ENCODE measurements at regions not wholly inside any gene's neighbourhood (a gene's known extent, or its start where the extent isn't known, plus 50 kb on each side); places are given as distances from the start of the nearest gene placed in this dataset.

- H3K36me3 Mint-ChIP-seq: no peaks in the 10 kb centered on the region
- H3K4me1 Mint-ChIP-seq: peaks cover 0 to 3% of the 10 kb centered on the region in 2 donors
- H3K27me3 Mint-ChIP-seq (ENCODE audit: low read depth in 3 of 3): peaks cover 2 to 12% (median 12%) of the 10 kb centered on the region in 3 donors
- H3K27ac Mint-ChIP-seq: no peak overlapping the region
- DNase-seq: no peak
- peaks cover 0 to 5% (median 0%) of the 10 kb centered on the region in 6 donors for H3K9me3 Mint-ChIP-seq
- H3K4me3 Mint-ChIP-seq: no peak overlapping the region
Measured at GRCh38 chr5:112630246-112631009, 107.3 kb upstream of the APC start.

- Mint-ChIP-seq H3K27me3 (ENCODE audit: low read depth in 3 of 3) (peaks cover 2 to 12% (median 4%) of the 10 kb centered on the region in 3 donors), H3K9me3 (peaks cover 0 to 5% (median 0%) of the 10 kb centered on the region in 6 donors), H3K4me3 (no peak overlapping the region), H3K36me3 (no peaks in the 10 kb centered on the region), H3K4me1 (peaks cover 0 to 3% of the 10 kb centered on the region in 2 donors), H3K27ac (peak overlapping the region in 1 of 6 donors; percentile 86)
- no peak for DNase-seq
Measured at GRCh38 chr5:112634166-112634565, 103.5 kb upstream of the APC start.

- peak overlapping the region in 3 of 6 donors; percentile 34 to 86 (median 60) for H3K27ac Mint-ChIP-seq
- peak overlapping the region in 2 of 5 donors; percentile 19 to 54 for H3K4me3 Mint-ChIP-seq
- H3K36me3 Mint-ChIP-seq: no peaks in the 10 kb centered on the region
- peaks cover 2 to 10% (median 4%) of the 10 kb centered on the region in 3 donors for H3K27me3 Mint-ChIP-seq (ENCODE audit: low read depth in 3 of 3)
- peaks cover 0 to 3% of the 10 kb centered on the region in 2 donors for H3K4me1 Mint-ChIP-seq
- DNase-seq: peak in 1 of 3 donors; percentile 21
- H3K9me3 Mint-ChIP-seq: peaks cover 0 to 5% (median 0%) of the 10 kb centered on the region in 6 donors
Measured at GRCh38 chr5:112634796-112635195, 102.9 kb upstream of the APC start.

GRCh38 chr5:112635276-112635675 is 102.4 kb upstream of the APC start:
- H3K4me1 Mint-ChIP-seq: peaks cover 0 to 3% of the 10 kb centered on the region in 2 donors
- no peaks in the 10 kb centered on the region for H3K36me3 Mint-ChIP-seq
- peaks cover 2 to 8% (median 4%) of the 10 kb centered on the region in 3 donors for H3K27me3 Mint-ChIP-seq (ENCODE audit: low read depth in 3 of 3)
- peak overlapping the region in 2 of 5 donors; percentile 19 to 54 for H3K4me3 Mint-ChIP-seq
- H3K27ac Mint-ChIP-seq: peak overlapping the region in 4 of 6 donors; percentile 12 to 86 (median 47)
- peaks cover 0 to 5% (median 0%) of the 10 kb centered on the region in 6 donors for H3K9me3 Mint-ChIP-seq
- no peak for DNase-seq

GRCh38 chr5:112635771-112636731 is 101.6 kb upstream of the APC start:
- Mint-ChIP-seq H3K9me3 (peaks cover 0 to 5% (median 0%) of the 10 kb centered on the region in 6 donors), H3K27me3 (ENCODE audit: low read depth in 3 of 3) (peaks cover 0 to 4% (median 0%) of the 10 kb centered on the region in 3 donors), H3K27ac (peak overlapping the region in 2 of 6 donors; percentile 15 to 62), H3K4me3 (no peak overlapping the region), H3K36me3 (no peaks in the 10 kb centered on the region), H3K4me1 (peaks cover 0 to 3% of the 10 kb centered on the region in 2 donors)
- DNase-seq: no peak

GRCh38 chr5:112636751-112637150 is 100.9 kb upstream of the APC start:
- H3K36me3 Mint-ChIP-seq: no peaks in the 10 kb centered on the region
- H3K27ac Mint-ChIP-seq: peak overlapping the region in 1 of 6 donors; percentile 62
- H3K4me1 Mint-ChIP-seq: peaks cover 0 to 3% of the 10 kb centered on the region in 2 donors
- no peak overlapping the region for H3K4me3 Mint-ChIP-seq
- no peak for DNase-seq
- H3K9me3 Mint-ChIP-seq: peaks cover 0 to 4% (median 0%) of the 10 kb centered on the region in 6 donors
- H3K27me3 Mint-ChIP-seq (ENCODE audit: low read depth in 3 of 3): peaks cover 0 to 4% (median 0%) of the 10 kb centered on the region in 3 donors

- no peak for DNase-seq
- H3K27ac Mint-ChIP-seq: no peak overlapping the region
- peaks cover 0 to 4% (median 0%) of the 10 kb centered on the region in 3 donors for H3K27me3 Mint-ChIP-seq (ENCODE audit: low read depth in 3 of 3)
- H3K36me3 Mint-ChIP-seq: no peaks in the 10 kb centered on the region
- H3K4me1 Mint-ChIP-seq: peaks cover 0 to 3% of the 10 kb centered on the region in 2 donors
- no peak overlapping the region for H3K4me3 Mint-ChIP-seq
- H3K9me3 Mint-ChIP-seq: peaks cover 0 to 4% (median 0%) of the 10 kb centered on the region in 6 donors
Measured at GRCh38 chr5:112637343-112637742, 100.3 kb upstream of the APC start.

GRCh38 chr5:112640546-112640945 is 97.1 kb upstream of the APC start:
- H3K27ac Mint-ChIP-seq: no peak overlapping the region
- no peaks in the 10 kb centered on the region for H3K4me1 Mint-ChIP-seq
- no peak for DNase-seq
- H3K9me3 Mint-ChIP-seq: no peaks in the 10 kb centered on the region
- H3K4me3 Mint-ChIP-seq: no peak overlapping the region
- H3K27me3 Mint-ChIP-seq (ENCODE audit: low read depth in 3 of 3): peaks cover 0 to 1% (median 0%) of the 10 kb centered on the region in 3 donors
- no peaks in the 10 kb centered on the region for H3K36me3 Mint-ChIP-seq

- no peak for DNase-seq
- Mint-ChIP-seq H3K9me3 (no peaks in the 10 kb centered on the region), H3K4me1 (no peaks in the 10 kb centered on the region), H3K27ac (no peak overlapping the region), H3K27me3 (ENCODE audit: low read depth in 3 of 3) (peaks cover 0 to 1% (median 0%) of the 10 kb centered on the region in 3 donors), H3K36me3 (no peaks in the 10 kb centered on the region), H3K4me3 (no peak overlapping the region)
Measured at GRCh38 chr5:112641515-112642110, 96.1 kb upstream of the APC start.

- Mint-ChIP-seq H3K9me3 (no peaks in the 10 kb centered on the region), H3K27ac (no peak overlapping the region), H3K4me1 (no peaks in the 10 kb centered on the region), H3K36me3 (no peaks in the 10 kb centered on the region), H3K27me3 (ENCODE audit: low read depth in 3 of 3) (peaks cover 0 to 1% (median 0%) of the 10 kb centered on the region in 3 donors), H3K4me3 (no peak overlapping the region)
- DNase-seq: no peak
Measured at GRCh38 chr5:112642885-112643284, 94.8 kb upstream of the APC start.

- H3K27ac Mint-ChIP-seq: no peak overlapping the region
- DNase-seq: no peak
- peaks cover 0 to 1% (median 0%) of the 10 kb centered on the region in 3 donors for H3K27me3 Mint-ChIP-seq (ENCODE audit: low read depth in 3 of 3)
- H3K4me1 Mint-ChIP-seq: no peaks in the 10 kb centered on the region
- H3K36me3 Mint-ChIP-seq: no peaks in the 10 kb centered on the region
- H3K9me3 Mint-ChIP-seq: no peaks in the 10 kb centered on the region
- H3K4me3 Mint-ChIP-seq: no peak overlapping the region
Measured at GRCh38 chr5:112643339-112643971, 94.2 kb upstream of the APC start.

- Mint-ChIP-seq H3K9me3 (no peaks in the 10 kb centered on the region), H3K4me1 (no peaks in the 10 kb centered on the region), H3K27ac (peak overlapping the region in 1 of 6 donors; percentile 37), H3K4me3 (peak overlapping the region in 1 of 5 donors; percentile 23), H3K27me3 (ENCODE audit: low read depth in 3 of 3) (peaks cover 0 to 6% (median 0%) of the 10 kb centered on the region in 3 donors), H3K36me3 (no peaks in the 10 kb centered on the region)
- peak in 2 of 3 donors; percentile 13 to 26 for DNase-seq
Measured at GRCh38 chr5:112646139-112646936, 91.3 kb upstream of the APC start.

All from immature natural killer cell (primary cell).